SK-N-SH treated with all-trans-retinoic acid at 6 μM for 48 hours (cell line): ENCODE measurements at regions not wholly inside any gene's neighbourhood (a gene's known extent, or its start where the extent isn't known, plus 50 kb on each side); places are given as distances from the start of the nearest gene placed in this dataset.

ENCODE experiments used
- ATAC-seq: fragments of 200-7000 bp; cut with Tn5 transposase; 3 replicates; pipeline ENCODE4 v1.9.1; 2020; ENCODE audit warnings: mild to moderate bottlenecking, moderate library complexity
- BACH2 ChIP-seq: fragments of 250-450 bp; sonication (Bioruptor Pico); IDR thresholded peaks from 2 replicates; pipeline ENCODE4 v1.9.0; 2021; ENCODE audit warnings: mild to moderate bottlenecking, borderline replicate concordance
- CSDC2 ChIP-seq: fragments of 250-450 bp; sonication (Bioruptor Pico); IDR thresholded peaks from 2 replicates; pipeline ENCODE4 v1.5.0; 2020; ENCODE audit warnings: mild to moderate bottlenecking, moderate library complexity
- ESRRG ChIP-seq: fragments of 250-450 bp; sonication (Bioruptor Pico); IDR thresholded peaks from 2 replicates; pipeline ENCODE4 v1.6.1; 2021; ENCODE audit warnings: mild to moderate bottlenecking
- GLIS3 ChIP-seq: fragments of 250-450 bp; sonication (Bioruptor Pico); IDR thresholded peaks from 2 replicates; pipeline ENCODE4 v1.5.0; 2020; ENCODE audit warnings: mild to moderate bottlenecking, moderate library complexity
- OSR1 ChIP-seq: fragments of 250-450 bp; sonication (Bioruptor Pico); IDR thresholded peaks from 2 replicates; pipeline ENCODE4 v1.8.0; 2022; ENCODE audit warnings: moderate library complexity, mild to moderate bottlenecking, inconsistent platforms
- PPARA ChIP-seq: fragments of 250-450 bp; sonication (Bioruptor Pico); IDR thresholded peaks from 2 replicates; pipeline ENCODE4 v1.5.0; 2020; ENCODE audit warnings: mild to moderate bottlenecking, borderline replicate concordance
- SNAI2 ChIP-seq: fragments of 250-450 bp; sonication (Bioruptor Pico); IDR thresholded peaks from 2 replicates; pipeline ENCODE4 v1.5.0; 2020; ENCODE audit warnings: mild to moderate bottlenecking, moderate library complexity
- TOX ChIP-seq: fragments of 250-450 bp; sonication (Bioruptor Pico); IDR thresholded peaks from 2 replicates; pipeline ENCODE4 v1.8.0; 2021; ENCODE audit warnings: mild to moderate bottlenecking, moderate library complexity, borderline replicate concordance
- ZFP3 ChIP-seq: fragments of 250-450 bp; sonication (Bioruptor Pico); IDR thresholded peaks from 2 replicates; pipeline ENCODE4 v1.5.0; 2020; ENCODE audit warnings: mild to moderate bottlenecking, moderate library complexity
- ZFP30 ChIP-seq: fragments of 450-650 bp; formaldehyde crosslinking; IDR thresholded peaks from 2 replicates; pipeline ENCODE4 v1.5.0; 2022; ENCODE audit warnings: mild to moderate bottlenecking, moderate library complexity
- TF ChIP-seq, protein P1 (sequence below): fragments of 250-450 bp; sonication (Bioruptor Pico); IDR thresholded peaks from 2 replicates; pipeline ENCODE4 v1.8.0; 2021; ENCODE audit warnings: low read depth, mild to moderate bottlenecking, moderate library complexity, borderline replicate concordance
- TF ChIP-seq, protein P2 (sequence below): fragments of 250-450 bp; sonication (Bioruptor Pico); IDR thresholded peaks from 2 replicates; pipeline ENCODE4 v1.5.1; 2021; ENCODE audit warnings: mild to moderate bottlenecking, moderate library complexity
- TF ChIP-seq, protein P3 (sequence below): fragments of 250-450 bp; sonication (Bioruptor Pico); IDR thresholded peaks from 2 replicates; pipeline ENCODE4 v1.8.0; 2020; ENCODE audit warnings: mild to moderate bottlenecking, moderate library complexity, borderline replicate concordance
- TF ChIP-seq, protein P4 (sequence below): fragments of 250-450 bp; sonication (Bioruptor Pico); IDR thresholded peaks from 2 replicates; pipeline ENCODE4 v1.5.1; 2020; ENCODE audit warnings: low read depth, mild to moderate bottlenecking, moderate library complexity

DNA sequence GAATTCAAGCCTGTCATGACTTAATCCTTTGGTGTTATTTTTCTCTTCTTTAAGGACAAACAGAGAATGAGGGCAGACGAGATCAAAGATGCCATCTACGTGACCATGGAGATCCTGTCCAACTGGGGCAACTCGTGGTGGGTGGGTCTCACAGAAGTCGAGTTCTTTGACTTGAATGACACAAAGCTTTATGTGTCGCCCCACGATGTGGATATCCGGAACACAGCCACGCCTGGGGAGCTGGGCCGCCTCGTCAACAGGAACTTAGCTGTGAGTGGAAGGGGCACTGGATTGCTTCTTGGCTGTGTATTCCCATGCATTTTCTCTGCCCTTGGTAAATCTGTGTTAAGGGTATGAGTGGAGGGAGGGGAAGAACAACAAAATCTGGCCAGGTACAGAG lies 158.7 kb downstream of the KATNIP start (continued):
- TF ChIP-seq, protein P1, sequence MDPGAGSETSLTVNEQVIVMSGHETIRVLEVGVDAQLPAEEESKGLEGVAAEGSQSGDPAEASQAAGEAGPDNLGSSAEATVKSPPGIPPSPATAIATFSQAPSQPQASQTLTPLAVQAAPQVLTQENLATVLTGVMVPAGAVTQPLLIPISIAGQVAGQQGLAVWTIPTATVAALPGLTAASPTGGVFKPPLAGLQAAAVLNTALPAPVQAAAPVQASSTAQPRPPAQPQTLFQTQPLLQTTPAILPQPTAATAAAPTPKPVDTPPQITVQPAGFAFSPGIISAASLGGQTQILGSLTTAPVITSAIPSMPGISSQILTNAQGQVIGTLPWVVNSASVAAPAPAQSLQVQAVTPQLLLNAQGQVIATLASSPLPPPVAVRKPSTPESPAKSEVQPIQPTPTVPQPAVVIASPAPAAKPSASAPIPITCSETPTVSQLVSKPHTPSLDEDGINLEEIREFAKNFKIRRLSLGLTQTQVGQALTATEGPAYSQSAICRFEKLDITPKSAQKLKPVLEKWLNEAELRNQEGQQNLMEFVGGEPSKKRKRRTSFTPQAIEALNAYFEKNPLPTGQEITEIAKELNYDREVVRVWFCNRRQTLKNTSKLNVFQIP, result no peak
- TF ChIP-seq, protein P2, sequence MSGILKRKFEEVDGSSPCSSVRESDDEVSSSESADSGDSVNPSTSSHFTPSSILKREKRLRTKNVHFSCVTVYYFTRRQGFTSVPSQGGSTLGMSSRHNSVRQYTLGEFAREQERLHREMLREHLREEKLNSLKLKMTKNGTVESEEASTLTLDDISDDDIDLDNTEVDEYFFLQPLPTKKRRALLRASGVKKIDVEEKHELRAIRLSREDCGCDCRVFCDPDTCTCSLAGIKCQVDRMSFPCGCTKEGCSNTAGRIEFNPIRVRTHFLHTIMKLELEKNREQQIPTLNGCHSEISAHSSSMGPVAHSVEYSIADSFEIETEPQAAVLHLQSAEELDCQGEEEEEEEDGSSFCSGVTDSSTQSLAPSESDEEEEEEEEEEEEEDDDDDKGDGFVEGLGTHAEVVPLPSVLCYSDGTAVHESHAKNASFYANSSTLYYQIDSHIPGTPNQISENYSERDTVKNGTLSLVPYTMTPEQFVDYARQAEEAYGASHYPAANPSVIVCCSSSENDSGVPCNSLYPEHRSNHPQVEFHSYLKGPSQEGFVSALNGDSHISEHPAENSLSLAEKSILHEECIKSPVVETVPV (CRISPR knock-in tag), result no peak
- TF ChIP-seq ESRRG (no peak), OSR1 (no peak), GLIS3 (CRISPR knock-in tag) (no peak), TOX (no peak)
- TF ChIP-seq, protein P3, sequence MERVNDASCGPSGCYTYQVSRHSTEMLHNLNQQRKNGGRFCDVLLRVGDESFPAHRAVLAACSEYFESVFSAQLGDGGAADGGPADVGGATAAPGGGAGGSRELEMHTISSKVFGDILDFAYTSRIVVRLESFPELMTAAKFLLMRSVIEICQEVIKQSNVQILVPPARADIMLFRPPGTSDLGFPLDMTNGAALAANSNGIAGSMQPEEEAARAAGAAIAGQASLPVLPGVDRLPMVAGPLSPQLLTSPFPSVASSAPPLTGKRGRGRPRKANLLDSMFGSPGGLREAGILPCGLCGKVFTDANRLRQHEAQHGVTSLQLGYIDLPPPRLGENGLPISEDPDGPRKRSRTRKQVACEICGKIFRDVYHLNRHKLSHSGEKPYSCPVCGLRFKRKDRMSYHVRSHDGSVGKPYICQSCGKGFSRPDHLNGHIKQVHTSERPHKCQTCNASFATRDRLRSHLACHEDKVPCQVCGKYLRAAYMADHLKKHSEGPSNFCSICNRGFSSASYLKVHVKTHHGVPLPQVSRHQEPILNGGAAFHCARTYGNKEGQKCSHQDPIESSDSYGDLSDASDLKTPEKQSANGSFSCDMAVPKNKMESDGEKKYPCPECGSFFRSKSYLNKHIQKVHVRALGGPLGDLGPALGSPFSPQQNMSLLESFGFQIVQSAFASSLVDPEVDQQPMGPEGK, result no peak

DNA sequence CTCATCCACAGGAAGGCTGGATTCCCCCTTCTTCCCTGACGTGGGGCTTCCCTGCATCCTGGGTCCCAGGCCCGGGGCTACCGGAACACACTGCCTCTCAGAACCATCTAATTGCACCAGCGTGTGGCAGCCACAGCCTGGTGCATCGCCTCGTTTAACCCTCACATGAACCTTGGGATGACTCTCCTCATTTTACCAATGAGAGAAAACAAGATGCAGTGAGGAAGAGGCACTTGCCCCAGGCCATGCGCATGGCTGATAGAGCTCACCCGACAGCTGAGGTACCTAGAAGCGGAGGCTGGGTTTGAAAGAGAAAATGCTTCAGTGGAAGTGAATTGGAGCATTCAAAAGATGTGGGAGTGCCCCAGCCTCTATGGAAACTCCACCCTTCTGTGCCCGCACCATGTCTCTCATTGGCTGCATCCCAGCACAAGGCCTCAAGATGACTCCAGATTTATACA lies 162.3 kb downstream of the KATNIP start:
- ATAC-seq, result no peak
- no peak for TF ChIP-seq ZFP30 (CRISPR knock-in tag)
- TF ChIP-seq, protein P4, sequence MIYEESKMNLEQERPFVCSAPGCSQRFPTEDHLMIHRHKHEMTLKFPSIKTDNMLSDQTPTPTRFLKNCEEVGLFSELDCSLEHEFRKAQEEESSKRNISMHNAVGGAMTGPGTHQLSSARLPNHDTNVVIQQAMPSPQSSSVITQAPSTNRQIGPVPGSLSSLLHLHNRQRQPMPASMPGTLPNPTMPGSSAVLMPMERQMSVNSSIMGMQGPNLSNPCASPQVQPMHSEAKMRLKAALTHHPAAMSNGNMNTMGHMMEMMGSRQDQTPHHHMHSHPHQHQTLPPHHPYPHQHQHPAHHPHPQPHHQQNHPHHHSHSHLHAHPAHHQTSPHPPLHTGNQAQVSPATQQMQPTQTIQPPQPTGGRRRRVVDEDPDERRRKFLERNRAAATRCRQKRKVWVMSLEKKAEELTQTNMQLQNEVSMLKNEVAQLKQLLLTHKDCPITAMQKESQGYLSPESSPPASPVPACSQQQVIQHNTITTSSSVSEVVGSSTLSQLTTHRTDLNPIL (CRISPR knock-in tag), result no peak
- no peak for TF ChIP-seq ESRRG
- TF ChIP-seq PPARA (CRISPR knock-in tag), result no peak
- TF ChIP-seq SNAI2, result no peak
- TF ChIP-seq, all 23 proteins: peak for 0

DNA sequence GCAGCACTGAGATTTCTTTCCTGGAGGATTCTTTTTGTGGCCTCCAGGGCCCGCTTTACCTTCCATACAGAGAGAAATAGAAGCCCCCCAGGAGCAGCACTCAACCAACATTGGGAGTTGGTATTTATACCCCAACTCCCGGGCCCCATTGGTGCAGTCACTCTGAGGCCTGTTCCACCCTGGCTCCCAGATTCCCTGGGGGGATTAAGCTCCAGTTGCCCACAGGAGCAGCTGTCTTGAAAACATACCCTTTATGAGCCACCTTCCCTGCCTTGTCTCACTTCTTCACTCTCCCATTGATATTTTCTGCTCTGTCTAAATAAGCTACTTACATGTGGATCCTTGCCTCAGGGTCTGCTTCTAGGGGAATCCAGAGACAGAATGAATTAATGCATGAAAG lies 167.8 kb downstream of the KATNIP start:
- ATAC-seq, result no peak
- TF ChIP-seq, protein P1, result no peak
- TF ChIP-seq SNAI2, result no peak

DNA sequence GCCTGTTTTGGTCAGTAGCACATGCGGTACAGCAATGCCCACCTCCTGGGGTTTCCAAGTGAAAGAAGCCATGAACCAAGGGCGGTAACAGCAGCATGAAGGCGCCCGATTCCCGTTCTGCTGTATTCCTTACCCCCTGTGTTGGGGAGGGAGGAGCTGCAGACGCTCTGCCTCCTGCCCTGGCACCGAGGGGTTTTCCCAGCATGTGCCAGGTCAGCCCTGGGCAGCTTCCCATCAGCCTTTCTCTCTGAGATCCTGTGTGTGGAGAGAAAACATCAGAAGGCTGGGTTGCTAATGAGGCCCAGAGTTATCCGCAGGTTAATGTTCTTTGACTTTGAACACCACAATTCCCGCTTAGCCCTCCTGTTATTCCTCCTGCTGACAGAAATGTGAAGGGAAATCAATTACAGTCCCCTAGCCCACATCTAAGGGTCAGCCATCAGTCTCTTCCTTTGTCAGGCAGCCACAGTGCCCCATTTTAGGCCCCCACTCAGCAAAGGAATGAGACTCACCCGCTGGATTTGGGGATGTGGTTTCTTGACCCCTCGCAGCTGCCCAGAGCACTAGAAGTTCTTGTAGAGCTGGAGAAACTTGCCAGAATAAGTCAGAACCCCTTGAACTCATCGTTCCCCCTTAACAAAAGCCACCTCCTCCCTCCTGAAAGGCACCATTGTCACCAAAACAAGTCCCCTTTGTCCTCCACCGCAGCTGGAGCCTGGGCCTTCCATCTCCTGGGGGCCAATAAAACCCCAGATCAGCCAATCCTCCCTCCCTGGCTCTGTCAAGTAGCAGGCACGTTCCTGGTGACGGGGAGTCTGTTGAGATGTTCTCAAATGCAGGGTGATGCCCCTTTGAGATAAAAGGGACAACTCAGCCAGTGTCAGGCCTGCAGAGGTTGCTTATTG lies 168.5 kb downstream of the KATNIP start:
- no peak for ATAC-seq
- TF ChIP-seq ZFP3 (CRISPR knock-in tag) (no peak), PPARA (CRISPR knock-in tag) (no peak), CSDC2 (CRISPR knock-in tag) (no peak), OSR1 (no peak), SNAI2 (no peak), BACH2 (CRISPR knock-in tag) (no peak)
- TF ChIP-seq, protein P2 (CRISPR knock-in tag), result no peak
- TF ChIP-seq, protein P1, result no peak
- TF ChIP-seq, all 23 proteins: peak for 0
